NB4 (cell line): ENCODE measurements at regions not wholly inside any gene's neighbourhood (a gene's known extent, or its start where the extent isn't known, plus 50 kb on each side); places are given as distances from the start of the nearest gene placed in this dataset.

Source experiments
- MYC ChIP-seq: IDR thresholded peaks from 2 replicates; pipeline ENCODE4 v1.6.1; 2011; ENCODE audit warnings: low read depth, low read length
- POLR2A ChIP-seq: IDR thresholded peaks from 2 replicates; pipeline ENCODE4 v1.6.1; 2011; ENCODE audit warnings: mild to moderate bottlenecking; ENCODE audit not compliant: insufficient read length; ENCODE audit errors: extremely low read depth
- TF ChIP-seq, protein P1 (sequence below): IDR thresholded peaks from one replicate; pipeline ENCODE4 v1.5.1; 2012; ENCODE audit warnings: low read depth, low read length

- TF ChIP-seq MYC (no peak), POLR2A (no peak)
- TF ChIP-seq, protein P1, sequence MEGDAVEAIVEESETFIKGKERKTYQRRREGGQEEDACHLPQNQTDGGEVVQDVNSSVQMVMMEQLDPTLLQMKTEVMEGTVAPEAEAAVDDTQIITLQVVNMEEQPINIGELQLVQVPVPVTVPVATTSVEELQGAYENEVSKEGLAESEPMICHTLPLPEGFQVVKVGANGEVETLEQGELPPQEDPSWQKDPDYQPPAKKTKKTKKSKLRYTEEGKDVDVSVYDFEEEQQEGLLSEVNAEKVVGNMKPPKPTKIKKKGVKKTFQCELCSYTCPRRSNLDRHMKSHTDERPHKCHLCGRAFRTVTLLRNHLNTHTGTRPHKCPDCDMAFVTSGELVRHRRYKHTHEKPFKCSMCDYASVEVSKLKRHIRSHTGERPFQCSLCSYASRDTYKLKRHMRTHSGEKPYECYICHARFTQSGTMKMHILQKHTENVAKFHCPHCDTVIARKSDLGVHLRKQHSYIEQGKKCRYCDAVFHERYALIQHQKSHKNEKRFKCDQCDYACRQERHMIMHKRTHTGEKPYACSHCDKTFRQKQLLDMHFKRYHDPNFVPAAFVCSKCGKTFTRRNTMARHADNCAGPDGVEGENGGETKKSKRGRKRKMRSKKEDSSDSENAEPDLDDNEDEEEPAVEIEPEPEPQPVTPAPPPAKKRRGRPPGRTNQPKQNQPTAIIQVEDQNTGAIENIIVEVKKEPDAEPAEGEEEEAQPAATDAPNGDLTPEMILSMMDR = no peak
Measured at GRCh38 chr1:116231752-116232151, 120.6 kb downstream of the MAB21L3 start.
